Glomerular visceral epithelial cell (primary cell): ENCODE measurements at regions not wholly inside any gene's neighbourhood (a gene's known extent, or its start where the extent isn't known, plus 50 kb on each side); places are given as distances from the start of the nearest gene placed in this dataset.
"Not testable (repeated sequence)": the region's sequence is repeated elsewhere in the genome, so short reads cannot be mapped to it uniquely, and the experiment has no call there.

ENCODE experiments used
- DNase-seq: peaks from one replicate; pipeline ENCODE4 v3.0.0-alpha.2; 2016; ENCODE audit errors: extremely low spot score

GRCh38 chr16:86256995-86257394 lies 253.3 kb upstream of the FOXF1 start:
- DNase-seq, result no peak

- no peak for DNase-seq
Measured at GRCh38 chr16:86257546-86257945, 252.8 kb upstream of the FOXF1 start.

- no peak for DNase-seq
Measured at GRCh38 chr16:86258713-86259112, 251.6 kb upstream of the FOXF1 start.

GRCh38 chr16:86259499-86259898 lies 250.8 kb upstream of the FOXF1 start:
- no peak for DNase-seq

- DNase-seq, result no peak
Measured at GRCh38 chr16:86261379-86261778, 248.9 kb upstream of the FOXF1 start.

GRCh38 chr16:86267657-86268056 lies 242.7 kb upstream of the FOXF1 start:
- DNase-seq, result not testable (repeated sequence)

- no peak for DNase-seq
Measured at GRCh38 chr16:86270696-86271095, 239.6 kb upstream of the FOXF1 start.

- DNase-seq, result no peak
Measured at GRCh38 chr16:86272744-86273143, 237.6 kb upstream of the FOXF1 start.

GRCh38 chr16:86277221-86277620 lies 233.1 kb upstream of the FOXF1 start:
- no peak for DNase-seq

- DNase-seq, result not testable (repeated sequence)
Measured at GRCh38 chr16:86277859-86278258, 232.5 kb upstream of the FOXF1 start.

- DNase-seq, result no peak
Measured at GRCh38 chr16:86281421-86281820, 228.9 kb upstream of the FOXF1 start.

- DNase-seq, result no peak
Measured at GRCh38 chr16:86283944-86284343, 226.4 kb upstream of the FOXF1 start.

GRCh38 chr16:86285421-86285820 lies 224.9 kb upstream of the FOXF1 start:
- no peak for DNase-seq

- no peak for DNase-seq
Measured at GRCh38 chr16:86285938-86286921, 224.1 kb upstream of the FOXF1 start.

- DNase-seq, result no peak
Measured at GRCh38 chr16:86286991-86287663, 223.2 kb upstream of the FOXF1 start.

GRCh38 chr16:86287664-86288201 lies 222.6 kb upstream of the FOXF1 start:
- DNase-seq, result no peak

GRCh38 chr16:86288716-86289294 lies 221.5 kb upstream of the FOXF1 start:
- no peak for DNase-seq

- no peak for DNase-seq
Measured at GRCh38 chr16:86289304-86289703, 221.0 kb upstream of the FOXF1 start.

GRCh38 chr16:86289907-86290306 lies 220.4 kb upstream of the FOXF1 start:
- DNase-seq, result no peak

- no peak for DNase-seq
Measured at GRCh38 chr16:86291491-86291890, 218.8 kb upstream of the FOXF1 start.

GRCh38 chr16:86292171-86292775 lies 218.1 kb upstream of the FOXF1 start:
- DNase-seq, result no peak

GRCh38 chr16:86292942-86293341 lies 217.4 kb upstream of the FOXF1 start:
- DNase-seq, result no peak
